ENCODE measurements at regions not wholly inside any gene's neighbourhood (a gene's known extent, or its start where the extent isn't known, plus 50 kb on each side); places are given as distances from the start of the nearest gene placed in this dataset.

DNA sequence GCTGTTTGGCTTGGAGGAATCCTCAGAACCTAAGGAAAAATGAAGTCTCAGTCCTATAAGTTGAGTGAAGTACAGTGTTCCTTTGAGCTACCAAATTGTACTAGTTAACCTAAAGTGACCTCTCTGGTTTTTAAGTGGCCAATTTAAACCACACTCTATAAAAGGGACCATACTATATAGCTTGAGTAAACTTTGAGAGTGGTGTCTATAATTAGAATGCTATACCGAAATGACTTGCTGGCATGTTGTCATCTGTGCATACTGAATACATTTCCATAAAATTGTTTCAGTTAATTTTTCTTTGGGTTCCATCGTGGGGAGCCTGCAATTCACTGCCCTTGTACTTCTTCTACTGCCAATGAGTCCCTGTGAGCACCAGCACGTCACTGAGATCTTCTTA lies 151.1 kb downstream of the DKK1 start:
- Histone ChIP-seq H3K56ac (ENCODE audit: insufficient read length, low read depth, low read length) (no peak overlapping the region), H2AK5ac (ENCODE audit: insufficient read length, low read length) (no peak overlapping the region), H3K4ac (ENCODE audit: low read depth, low read length) (no peak overlapping the region), H2BK120ac (ENCODE audit: low read depth, low read length, poor library complexity, severe bottlenecking) (no peak overlapping the region), H3K4me1 (ENCODE audit: insufficient read depth, low read length) (peaks cover 5% of the 10 kb centered on the region; the same call in 1 of the 2 replicates), H3K27me3 (ENCODE audit: insufficient read depth, low read length) (no peaks in the 10 kb centered on the region), H3K27ac (ENCODE audit: insufficient read length, low read depth, low read length) (no peak overlapping the region), H2BK12ac (ENCODE audit: insufficient read length, low read depth, low read length) (no peak overlapping the region), H4K20me1 (ENCODE audit: control insufficient read depth, insufficient read depth, insufficient read length) (no peaks in the 10 kb centered on the region), H4K8ac (replicated peaks; ENCODE audit: insufficient read length, low read depth, low read length) (no peak overlapping the region), H3K18ac (ENCODE audit: insufficient read length, low read depth, low read length) (no peak overlapping the region), H2BK20ac (ENCODE audit: low read depth, low read length, poor library complexity, severe bottlenecking) (no peak overlapping the region), H3K79me1 (ENCODE audit: insufficient read depth, low read depth, low read length, poor library complexity, severe bottlenecking) (no peaks in the 10 kb centered on the region), H2BK5ac (ENCODE audit: insufficient read length, low read length) (no peak overlapping the region), H4K91ac (ENCODE audit: insufficient read length, low read depth, low read length) (no peak overlapping the region), H3K4me2 (ENCODE audit: insufficient read depth, insufficient read length, low read length) (no peak overlapping the region), H3K9ac (ENCODE audit: extremely low read depth, insufficient read length, low read length) (no peak overlapping the region), H2AFZ (ENCODE audit: low read length) (no peak overlapping the region), H3T11ph (ENCODE audit: low read length) (no peak overlapping the region), H3K14ac (ENCODE audit: insufficient read depth, low read length) (no peak overlapping the region), H2BK15ac (ENCODE audit: low read depth, low read length) (no peak overlapping the region), H4K5ac (ENCODE audit: insufficient read length, low read depth, low read length) (no peak overlapping the region), H3K23ac (ENCODE audit: insufficient read length, low read depth, low read length) (no peak overlapping the region), H3K79me2 (ENCODE audit: insufficient read depth, low read length) (no peaks in the 10 kb centered on the region), H3K23me2 (ENCODE audit: insufficient read length, low read depth, low read length, poor library complexity, severe bottlenecking) (no peaks in the 10 kb centered on the region), H3K9me3 (ENCODE audit: control insufficient read depth, low read depth, low read length) (no peaks in the 10 kb centered on the region)
- Mint-ChIP-seq H3K4me1 (peaks cover 20 to 26% of the 10 kb centered on the region in 2 experiments), H3K4me3 (no peak overlapping the region), H3K27ac (no peak overlapping the region), H3K27me3 (ENCODE audit: low read depth) (no peaks in the 10 kb centered on the region), H3K36me3 (ENCODE audit: insufficient read depth in 1 of 3, low read depth in 3 of 3) (0 out of 7 replicates have a peak, but pooled peaks cover 0 to 3% (median 0%) of the 10 kb centered on the region in 3 experiments), H3K9me3 (peaks cover 0 to 3% of the 10 kb centered on the region in 2 experiments; a peak in 1 of 5 replicates)
- TF ChIP-seq, protein P1, sequence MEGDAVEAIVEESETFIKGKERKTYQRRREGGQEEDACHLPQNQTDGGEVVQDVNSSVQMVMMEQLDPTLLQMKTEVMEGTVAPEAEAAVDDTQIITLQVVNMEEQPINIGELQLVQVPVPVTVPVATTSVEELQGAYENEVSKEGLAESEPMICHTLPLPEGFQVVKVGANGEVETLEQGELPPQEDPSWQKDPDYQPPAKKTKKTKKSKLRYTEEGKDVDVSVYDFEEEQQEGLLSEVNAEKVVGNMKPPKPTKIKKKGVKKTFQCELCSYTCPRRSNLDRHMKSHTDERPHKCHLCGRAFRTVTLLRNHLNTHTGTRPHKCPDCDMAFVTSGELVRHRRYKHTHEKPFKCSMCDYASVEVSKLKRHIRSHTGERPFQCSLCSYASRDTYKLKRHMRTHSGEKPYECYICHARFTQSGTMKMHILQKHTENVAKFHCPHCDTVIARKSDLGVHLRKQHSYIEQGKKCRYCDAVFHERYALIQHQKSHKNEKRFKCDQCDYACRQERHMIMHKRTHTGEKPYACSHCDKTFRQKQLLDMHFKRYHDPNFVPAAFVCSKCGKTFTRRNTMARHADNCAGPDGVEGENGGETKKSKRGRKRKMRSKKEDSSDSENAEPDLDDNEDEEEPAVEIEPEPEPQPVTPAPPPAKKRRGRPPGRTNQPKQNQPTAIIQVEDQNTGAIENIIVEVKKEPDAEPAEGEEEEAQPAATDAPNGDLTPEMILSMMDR (conservative IDR thresholded peaks at IDR 0.05) = no peak
- no peak for DNase-seq
- no CpG with 5 or more reads among the region's 3 CpGs for WGBS (ENCODE audit: extremely low coverage, insufficient read length, low lambda C conversion rate)
